ENCODE measurements at regions not wholly inside any gene's neighbourhood (a gene's known extent, or its start where the extent isn't known, plus 50 kb on each side); places are given as distances from the start of the nearest gene placed in this dataset.

DNA sequence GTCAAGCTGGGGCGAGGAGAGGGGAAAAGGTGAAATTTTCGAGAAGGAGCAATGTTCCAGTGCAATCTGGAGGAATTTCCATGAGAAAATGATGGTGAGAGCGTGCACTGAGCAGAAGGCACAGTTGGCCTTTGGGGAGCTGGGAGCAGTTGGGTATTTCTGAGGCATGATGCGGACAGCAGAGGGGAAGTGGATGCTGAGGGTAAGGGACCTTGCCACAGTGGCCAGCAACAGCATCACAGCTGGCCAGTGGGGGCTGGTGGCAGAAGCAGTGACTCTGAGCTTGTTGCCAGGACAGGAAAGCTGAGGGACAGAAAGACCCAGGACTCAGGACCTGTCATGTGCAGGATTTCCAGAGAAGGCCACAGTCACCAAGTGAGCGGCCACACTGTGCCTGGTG lies 98.9 kb downstream of the LSM3 start:
- no peak overlapping the region for H3K4me2 ChIP-seq (ENCODE audit: low read length)
- no peaks in the 10 kb centered on the region for H3K36me3 ChIP-seq (ENCODE audit: insufficient read depth, low read length)
- no peak overlapping the region for H3K4me3 ChIP-seq (ENCODE audit: low read depth, low read length, poor library complexity, severe bottlenecking)
- no peaks in the 10 kb centered on the region for H3K9me3 ChIP-seq (ENCODE audit: low read length)
- no peaks in the 10 kb centered on the region for H3K27me3 ChIP-seq (ENCODE audit: insufficient read depth, low read length)
- no peak overlapping the region for H3K9ac ChIP-seq (ENCODE audit: low read length)
- H4K20me1 ChIP-seq (ENCODE audit: insufficient read depth, low read length) = no peaks in the 10 kb centered on the region
- H3K27ac ChIP-seq (ENCODE audit: low read depth, low read length, poor library complexity, severe bottlenecking) = no peak overlapping the region
- H3K4me1 ChIP-seq (ENCODE audit: insufficient read depth, low read length, severe bottlenecking) = no peaks in the 10 kb centered on the region
- no peaks in the 10 kb centered on the region for H3K9me2 ChIP-seq (ENCODE audit: low read depth, low read length)
- H3F3A ChIP-seq (ENCODE audit: insufficient read depth, low read length) = no peaks in the 10 kb centered on the region
- TF ChIP-seq CTCF (IDR thresholded peaks at IDR 0.05; ENCODE audit: low read length) = no peak
- no peak for TF ChIP-seq EZH2 (IDR thresholded peaks at IDR 0.05; ENCODE audit: borderline replicate concordance, low read length)
- H2AFZ ChIP-seq (ENCODE audit: low read length) = no peak overlapping the region
- no peaks in the 10 kb centered on the region for H3K79me2 ChIP-seq (ENCODE audit: insufficient read depth, low read length)

DNA sequence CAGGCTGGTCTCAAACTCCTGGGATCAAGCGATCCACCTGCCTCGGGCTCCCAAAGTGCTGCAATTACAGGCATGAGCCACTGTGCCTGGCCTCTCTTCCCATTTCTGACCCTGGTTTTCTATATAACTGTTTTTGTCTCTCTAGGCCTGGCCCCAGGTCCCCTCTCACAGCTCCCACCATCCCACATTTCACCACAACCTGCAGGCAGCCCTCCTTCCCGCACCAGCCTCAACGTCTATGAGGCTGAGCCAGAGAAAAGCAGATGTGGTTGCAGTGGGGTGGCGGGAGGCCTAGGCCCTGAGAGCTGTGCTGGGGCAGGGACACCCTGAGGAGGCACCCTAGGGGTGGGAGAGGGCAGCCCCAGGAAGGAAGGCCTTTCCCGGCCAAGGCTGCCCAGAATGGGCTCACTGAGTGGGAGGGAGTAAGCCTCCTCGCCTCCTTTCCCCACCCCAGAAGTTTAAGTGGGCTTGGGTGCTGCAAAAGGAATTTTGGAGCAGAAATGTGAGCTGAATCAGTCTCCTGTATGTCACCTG lies 99.7 kb downstream of the LSM3 start:
- TF ChIP-seq EZH2 (IDR thresholded peaks at IDR 0.05; ENCODE audit: borderline replicate concordance, low read length) (no peak), CTCF (IDR thresholded peaks at IDR 0.05; ENCODE audit: low read length) (no peak)
- no peak overlapping the region for H3K27ac ChIP-seq (ENCODE audit: low read depth, low read length, poor library complexity, severe bottlenecking)
- no peaks in the 10 kb centered on the region for H3K36me3 ChIP-seq (ENCODE audit: insufficient read depth, low read length)
- H3K27me3 ChIP-seq (ENCODE audit: insufficient read depth, low read length) = no peaks in the 10 kb centered on the region
- H3K9me3 ChIP-seq (ENCODE audit: low read length) = no peaks in the 10 kb centered on the region
- no peaks in the 10 kb centered on the region for H3K79me2 ChIP-seq (ENCODE audit: insufficient read depth, low read length)
- no peaks in the 10 kb centered on the region for H3F3A ChIP-seq (ENCODE audit: insufficient read depth, low read length)
- no peaks in the 10 kb centered on the region for H3K4me1 ChIP-seq (ENCODE audit: insufficient read depth, low read length, severe bottlenecking)
- no peak overlapping the region for H3K9ac ChIP-seq (ENCODE audit: low read length)
- no peaks in the 10 kb centered on the region for H3K9me2 ChIP-seq (ENCODE audit: low read depth, low read length)
- no peak overlapping the region for H2AFZ ChIP-seq (ENCODE audit: low read length)
- H3K4me3 ChIP-seq (ENCODE audit: low read depth, low read length, poor library complexity, severe bottlenecking) = no peak overlapping the region
- no peak overlapping the region for H3K4me2 ChIP-seq (ENCODE audit: low read length)
- no peaks in the 10 kb centered on the region for H4K20me1 ChIP-seq (ENCODE audit: insufficient read depth, low read length)

DNA sequence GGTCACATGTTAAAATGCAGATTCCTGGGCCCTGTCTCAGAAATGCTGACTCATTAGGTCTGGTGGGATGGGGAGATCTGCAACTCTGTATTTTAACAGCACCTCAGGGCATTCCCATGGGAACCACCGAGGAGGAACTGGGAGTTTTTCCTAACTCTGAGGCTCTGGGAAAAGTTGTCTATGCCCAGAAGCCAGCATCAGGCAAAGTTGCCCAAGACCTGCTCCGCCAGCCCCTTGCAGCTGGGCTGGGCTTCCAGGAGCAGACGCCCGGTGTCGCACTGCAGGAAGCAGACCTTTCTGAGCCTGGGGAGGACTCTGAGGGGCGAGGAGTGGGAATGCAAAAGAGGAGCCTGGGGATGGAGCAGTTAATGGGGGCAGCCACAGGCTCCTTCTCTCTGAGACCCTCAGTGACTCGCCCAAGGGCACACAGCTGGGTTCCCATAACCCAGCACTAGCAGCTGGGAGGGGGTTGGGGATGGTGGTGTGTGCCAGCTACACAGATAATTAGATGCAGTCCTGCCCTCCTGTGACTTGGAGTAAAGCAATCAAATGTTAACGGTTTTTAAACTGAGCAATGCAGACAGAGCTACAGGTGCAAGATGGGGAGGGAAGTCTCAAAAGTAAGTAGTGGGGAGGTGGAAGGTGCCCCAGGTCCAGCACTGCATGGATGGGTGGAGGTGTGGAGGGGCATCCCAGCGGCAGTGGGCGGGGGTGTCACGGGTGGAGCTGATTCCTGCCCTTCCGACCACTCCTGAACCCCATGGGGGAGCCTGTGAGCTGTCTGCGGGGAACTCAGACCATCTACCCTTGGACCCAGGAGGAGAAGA lies 100.4 kb downstream of the LSM3 start:
- Histone ChIP-seq H3K4me3 (ENCODE audit: low read depth, low read length, poor library complexity, severe bottlenecking) (no peak overlapping the region), H3K4me2 (ENCODE audit: low read length) (no peak overlapping the region), H3K79me2 (ENCODE audit: insufficient read depth, low read length) (no peaks in the 10 kb centered on the region), H4K20me1 (ENCODE audit: insufficient read depth, low read length) (no peaks in the 10 kb centered on the region), H2AFZ (ENCODE audit: low read length) (no peak overlapping the region), H3K4me1 (ENCODE audit: insufficient read depth, low read length, severe bottlenecking) (no peaks in the 10 kb centered on the region), H3K9me2 (ENCODE audit: low read depth, low read length) (no peaks in the 10 kb centered on the region), H3K9ac (ENCODE audit: low read length) (no peak overlapping the region), H3K27ac (ENCODE audit: low read depth, low read length, poor library complexity, severe bottlenecking) (no peak overlapping the region), H3K9me3 (ENCODE audit: low read length) (no peaks in the 10 kb centered on the region), H3K27me3 (ENCODE audit: insufficient read depth, low read length) (no peaks in the 10 kb centered on the region), H3K36me3 (ENCODE audit: insufficient read depth, low read length) (no peaks in the 10 kb centered on the region), H3F3A (ENCODE audit: insufficient read depth, low read length) (no peaks in the 10 kb centered on the region)
- TF ChIP-seq EZH2 (IDR thresholded peaks at IDR 0.05; ENCODE audit: borderline replicate concordance, low read length) (no peak), CTCF (IDR thresholded peaks at IDR 0.05; ENCODE audit: low read length) (no peak)
